ENCODE measurements at regions not wholly inside any gene's neighbourhood (a gene's known extent, or its start where the extent isn't known, plus 50 kb on each side); places are given as distances from the start of the nearest gene placed in this dataset.
A peak's percentile ranks its signal among the peaks of the same experiment; 100 is the strongest.

- no peak for DNase-seq
These were observed 231.7 kb upstream of the ARRDC4 start for GRCh38 chr15:97728791-97729190.

- no peak for DNase-seq
These were observed 231.2 kb upstream of the ARRDC4 start for GRCh38 chr15:97729270-97729669.

GRCh38 chr15:97730315-97730714 lies 230.2 kb upstream of the ARRDC4 start:
- no peak for DNase-seq

GRCh38 chr15:97731859-97732258 lies 228.6 kb upstream of the ARRDC4 start:
- DNase-seq, result no peak

GRCh38 chr15:97733373-97733772 lies 227.1 kb upstream of the ARRDC4 start:
- no peak for DNase-seq

GRCh38 chr15:97736748-97737147 lies 223.8 kb upstream of the ARRDC4 start:
- no peak for DNase-seq

- DNase-seq, result peak; percentile 3
These were observed 214.9 kb upstream of the ARRDC4 start for GRCh38 chr15:97745481-97746071.

GRCh38 chr15:97747342-97747741 lies 213.2 kb upstream of the ARRDC4 start:
- no peak for DNase-seq

GRCh38 chr15:97748576-97748975 lies 211.9 kb upstream of the ARRDC4 start:
- no peak for DNase-seq

GRCh38 chr15:97750060-97750459 lies 210.4 kb upstream of the ARRDC4 start:
- DNase-seq, result no peak

GRCh38 chr15:97755726-97756125 lies 204.8 kb upstream of the ARRDC4 start:
- DNase-seq, result no peak

GRCh38 chr15:97759363-97759762 lies 201.1 kb upstream of the ARRDC4 start:
- DNase-seq, result peak; percentile 66

- no peak for DNase-seq
These were observed 199.4 kb upstream of the ARRDC4 start for GRCh38 chr15:97761110-97761509.

- no peak for DNase-seq
These were observed 177.3 kb upstream of the ARRDC4 start for GRCh38 chr15:97783240-97783639.

- no peak for DNase-seq
These were observed 173.8 kb upstream of the ARRDC4 start for GRCh38 chr15:97786741-97787140.

- no peak for DNase-seq
These were observed 170.3 kb upstream of the ARRDC4 start for GRCh38 chr15:97790180-97790579.

- no peak for DNase-seq
These were observed 168.4 kb upstream of the ARRDC4 start for GRCh38 chr15:97791824-97792792.

- no peak for DNase-seq
These were observed 155.6 kb upstream of the ARRDC4 start for GRCh38 chr15:97804950-97805349.

- DNase-seq, result no peak
These were observed 153.7 kb upstream of the ARRDC4 start for GRCh38 chr15:97806766-97807165.

GRCh38 chr15:97815835-97816234 lies 144.7 kb upstream of the ARRDC4 start:
- no peak for DNase-seq

GRCh38 chr15:97817276-97817890 lies 143.1 kb upstream of the ARRDC4 start:
- no peak for DNase-seq

GRCh38 chr15:97836003-97836402 lies 124.5 kb upstream of the ARRDC4 start:
- DNase-seq, result no peak

- no peak for DNase-seq
These were observed 122.6 kb upstream of the ARRDC4 start for GRCh38 chr15:97837896-97838295.
